ENCODE measurements at regions not wholly inside any gene's neighbourhood (a gene's known extent, or its start where the extent isn't known, plus 50 kb on each side); places are given as distances from the start of the nearest gene placed in this dataset.
A peak's percentile ranks its signal among the peaks of the same experiment; 100 is the strongest.
"Not testable (repeated sequence)": the region's sequence is repeated elsewhere in the genome, so short reads cannot be mapped to it uniquely, and the experiment has no call there.

DNA sequence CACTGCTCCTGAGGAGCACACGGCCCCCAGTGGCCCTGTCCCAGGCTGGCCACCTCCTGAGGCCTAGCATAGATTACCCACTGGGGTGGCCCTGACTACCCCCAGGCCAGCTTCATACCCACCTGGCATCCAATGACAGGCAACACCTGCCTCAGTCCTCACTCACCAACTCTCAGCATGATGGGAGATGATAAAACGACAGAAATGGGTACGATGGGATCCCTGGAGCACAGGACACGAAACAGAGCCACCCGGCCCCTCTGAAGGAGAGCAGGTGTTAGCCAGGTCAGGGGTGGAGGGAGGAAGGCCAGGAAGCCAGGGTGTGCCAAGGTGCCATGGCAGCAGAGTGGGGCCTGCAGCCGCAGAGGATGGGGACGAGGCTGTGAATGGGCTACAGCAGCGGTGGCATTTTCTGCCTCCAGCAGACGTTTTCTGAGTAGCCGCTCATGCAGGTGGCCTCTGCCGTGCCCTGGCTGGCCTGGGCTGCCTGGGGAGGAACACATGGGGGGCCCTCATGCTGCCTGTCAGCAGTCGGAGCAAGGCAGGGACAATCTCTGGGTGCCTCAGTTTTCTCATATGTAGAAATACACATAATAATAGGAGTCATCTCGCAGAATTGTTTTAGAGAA lies 50.2 kb upstream of the FGF3 start:
- intact Hi-C loops (cut with DNase I) = no loop called here
- DNase-seq (ENCODE audit: low spot score) = peak; percentile 57

DNA sequence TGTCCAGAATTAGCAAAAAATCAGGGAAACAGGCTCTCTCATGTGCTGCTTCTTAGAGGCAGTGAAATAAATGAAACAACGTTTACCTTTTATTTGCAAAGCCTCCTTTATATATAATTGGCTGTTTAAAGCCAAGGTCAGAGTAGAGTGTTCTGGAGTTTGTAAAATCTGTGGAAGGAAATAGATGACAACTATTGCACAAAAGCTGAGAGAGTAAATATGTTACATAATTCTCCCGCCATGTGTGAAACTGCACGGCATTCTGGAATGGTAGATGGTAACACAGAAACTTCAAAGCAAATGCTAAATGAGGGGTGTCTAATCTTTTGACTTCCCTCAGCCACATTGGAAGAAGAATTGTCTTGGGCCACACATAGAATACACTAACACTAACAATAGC lies 51.5 kb upstream of the FGF3 start:
- intact Hi-C loops (cut with DNase I) = no loop called here
- no peak for DNase-seq (ENCODE audit: low spot score)

DNA sequence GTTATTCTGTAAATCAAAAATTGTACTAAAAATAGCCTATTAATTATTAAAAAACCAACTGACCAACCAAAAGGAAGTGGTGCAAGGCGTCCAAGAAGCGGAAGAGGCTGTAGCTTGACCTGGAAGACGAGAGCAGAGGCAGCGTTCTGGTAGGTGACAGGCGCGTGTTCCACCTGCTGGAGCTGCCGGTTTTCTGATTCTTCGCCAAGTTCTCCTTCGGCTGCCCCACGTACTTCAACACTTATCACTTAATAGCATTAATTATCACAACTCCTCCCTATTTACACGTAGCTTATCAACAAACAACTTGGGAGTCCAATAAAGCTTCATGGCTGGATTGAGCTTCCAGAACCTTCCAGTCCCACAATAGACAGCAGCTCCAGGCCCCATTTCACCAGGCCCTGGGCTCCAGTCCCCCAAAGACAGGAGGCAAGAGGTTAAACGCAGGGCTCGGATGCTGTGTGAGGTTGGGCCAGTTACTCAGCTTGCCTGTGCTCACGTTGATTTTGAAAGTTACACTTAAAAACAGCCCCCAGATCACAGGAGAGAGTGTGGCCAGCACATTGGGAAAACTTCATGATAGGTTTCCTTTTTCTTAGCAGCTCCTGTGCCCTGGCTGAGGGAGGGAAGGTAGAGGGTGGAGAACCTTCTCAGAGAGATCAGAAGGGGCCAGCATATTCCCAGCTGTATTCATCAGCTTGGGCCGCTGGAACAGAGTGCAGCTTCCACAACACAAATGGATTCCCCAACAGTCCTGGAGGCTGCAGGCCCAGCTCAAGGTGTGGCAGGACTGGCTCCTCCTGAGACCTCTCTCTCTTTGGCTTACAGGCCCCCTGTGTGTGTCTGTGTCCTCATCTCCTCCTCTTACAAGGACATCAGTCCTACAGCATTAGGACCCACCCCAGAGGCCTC lies 54.2 kb upstream of the FGF3 start:
- intact Hi-C loops (cut with DNase I) = no loop called here
- peak; percentile 66 for DNase-seq (ENCODE audit: low spot score)

DNA sequence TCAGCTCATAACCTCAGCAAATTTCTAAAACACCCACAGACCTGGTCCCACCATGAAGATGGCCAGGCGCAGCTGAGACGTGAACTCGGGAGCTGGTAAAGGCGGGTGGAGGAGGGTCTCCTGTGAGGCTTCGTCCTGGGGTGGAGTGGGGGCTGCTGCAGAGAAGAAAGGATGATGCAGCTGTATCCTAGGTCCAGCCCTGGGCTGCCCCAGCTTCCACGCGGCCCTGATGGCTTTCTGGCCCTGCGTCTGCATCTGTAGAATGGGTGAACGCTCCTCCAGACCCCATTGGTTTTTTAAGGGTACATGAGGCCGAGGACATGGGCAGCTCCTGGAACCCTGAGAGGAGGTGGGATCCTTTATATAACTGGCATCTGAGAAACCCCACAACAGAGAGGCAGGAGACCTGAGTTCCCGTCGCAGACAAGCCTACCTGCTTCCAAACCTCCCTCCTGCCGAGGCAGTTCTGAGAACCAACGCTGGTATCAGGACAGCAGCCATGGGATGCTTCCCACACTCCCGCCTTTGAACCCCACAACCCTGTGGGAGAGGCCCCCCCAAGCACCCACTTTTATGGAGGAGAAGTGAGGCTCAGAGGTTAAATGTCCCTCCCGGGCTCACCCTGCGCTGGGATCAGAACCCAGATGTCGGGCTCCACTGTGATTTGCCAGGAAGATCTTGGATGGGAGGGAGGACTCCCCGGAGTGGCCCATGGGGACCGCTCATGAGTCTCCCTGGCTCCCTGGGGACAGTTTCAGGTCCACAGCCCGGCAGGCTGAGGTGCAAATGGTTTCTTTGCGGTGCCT lies 55.2 kb upstream of the FGF3 start:
- peak; percentile 36 for DNase-seq (ENCODE audit: low spot score)
- intact Hi-C loops (cut with DNase I) = no loop called here

DNA sequence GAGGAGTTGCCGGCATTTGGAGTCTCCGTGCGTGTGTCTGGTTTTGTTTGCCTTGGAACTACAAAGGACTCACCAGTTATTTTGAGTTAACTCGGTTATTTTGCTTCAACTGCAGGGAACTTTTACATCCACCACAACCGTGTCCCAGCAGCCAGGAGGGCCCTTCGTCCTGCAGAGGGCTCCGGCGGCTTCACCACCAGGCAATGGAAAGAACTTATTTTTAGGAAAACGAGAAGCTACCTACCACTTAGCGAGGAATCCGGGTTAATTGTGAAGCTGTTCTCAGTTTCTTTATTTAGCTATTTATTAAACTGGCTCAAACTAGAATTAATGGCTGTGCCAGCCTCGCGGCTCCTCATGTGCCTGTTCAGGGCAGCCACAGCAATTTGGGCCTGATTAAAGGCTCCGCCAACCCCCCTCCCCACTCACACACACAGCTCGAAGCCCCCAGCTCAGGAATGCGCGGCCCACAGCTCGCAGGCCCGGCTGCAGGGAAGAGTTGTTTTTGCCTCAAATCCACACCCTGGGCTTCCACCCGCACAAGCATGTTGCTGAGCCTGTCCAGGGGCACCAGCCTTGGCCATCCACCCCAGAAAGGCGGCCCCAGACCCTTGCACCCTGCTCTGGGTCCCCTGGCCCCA lies 55.9 kb upstream of the FGF3 start:
- intact Hi-C loops (cut with DNase I) = no loop called here
- DNase-seq (ENCODE audit: low spot score) = peak; percentile 43

DNA sequence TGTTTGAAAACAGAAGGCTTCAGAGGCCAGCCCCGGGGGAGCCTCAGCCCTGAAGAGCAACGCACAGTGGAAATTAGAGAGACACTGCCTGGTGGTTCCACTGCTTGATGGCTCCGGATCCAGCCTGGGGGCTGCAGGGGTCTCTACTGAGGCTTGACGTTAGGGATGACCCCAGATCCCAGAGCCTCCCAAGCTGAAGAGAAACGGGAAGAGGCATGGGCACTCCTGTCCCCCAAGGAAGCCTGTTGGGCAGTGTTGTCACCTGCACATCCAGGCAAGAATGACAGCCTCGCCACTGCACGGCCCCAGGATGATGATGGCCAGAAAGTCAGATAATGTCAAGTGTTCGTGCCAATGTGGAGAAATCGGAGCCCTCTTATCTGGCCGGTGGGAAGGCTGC lies 56.8 kb upstream of the FGF3 start:
- peak; percentile 41 for DNase-seq (ENCODE audit: low spot score)
- intact Hi-C loops (cut with DNase I) = no loop called here

DNA sequence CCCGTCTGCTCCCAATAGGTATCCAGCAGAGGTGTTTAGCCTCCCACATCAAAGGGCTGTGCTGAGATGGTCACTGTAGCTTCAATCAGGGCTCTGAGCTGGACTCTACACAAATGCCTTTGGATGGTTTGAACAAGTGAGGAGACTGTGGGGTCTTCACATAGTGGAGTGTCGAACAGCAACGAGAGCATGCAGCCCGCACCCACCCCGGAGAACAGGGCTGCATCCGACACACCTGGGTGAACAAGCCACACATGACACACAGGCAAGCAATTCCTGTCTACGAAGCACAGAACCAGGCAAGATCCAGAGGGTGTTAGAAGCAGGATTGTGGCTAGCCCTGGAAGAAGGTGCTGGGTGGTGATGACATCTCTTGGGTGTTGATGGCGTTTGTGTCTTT lies 58.0 kb upstream of the FGF3 start:
- intact Hi-C loops (cut with DNase I) = no loop called here
- DNase-seq (ENCODE audit: low spot score) = peak; percentile 47

DNA sequence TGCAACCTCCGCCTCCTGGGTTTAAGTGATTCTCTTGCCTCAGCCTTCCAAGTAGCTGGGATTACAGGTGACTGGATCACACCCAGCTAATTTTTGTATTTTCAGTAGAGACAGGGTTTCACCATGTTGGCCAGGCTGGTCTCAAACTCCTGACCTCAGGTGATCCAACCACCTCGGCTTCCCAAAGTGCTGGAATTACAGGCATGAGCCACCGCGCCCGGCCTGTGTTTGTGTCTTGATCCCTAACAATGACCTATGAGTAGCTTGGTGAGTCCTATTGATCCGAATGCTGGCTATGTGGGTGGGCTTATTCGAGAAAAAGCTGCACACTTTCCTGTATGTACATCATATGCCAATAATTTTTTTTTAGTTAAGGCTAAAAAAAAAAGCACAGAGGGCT lies 58.5 kb upstream of the FGF3 start:
- intact Hi-C loops (cut with DNase I) = not testable (repeated sequence)
- DNase-seq (ENCODE audit: low spot score) = peak; percentile 17

DNA sequence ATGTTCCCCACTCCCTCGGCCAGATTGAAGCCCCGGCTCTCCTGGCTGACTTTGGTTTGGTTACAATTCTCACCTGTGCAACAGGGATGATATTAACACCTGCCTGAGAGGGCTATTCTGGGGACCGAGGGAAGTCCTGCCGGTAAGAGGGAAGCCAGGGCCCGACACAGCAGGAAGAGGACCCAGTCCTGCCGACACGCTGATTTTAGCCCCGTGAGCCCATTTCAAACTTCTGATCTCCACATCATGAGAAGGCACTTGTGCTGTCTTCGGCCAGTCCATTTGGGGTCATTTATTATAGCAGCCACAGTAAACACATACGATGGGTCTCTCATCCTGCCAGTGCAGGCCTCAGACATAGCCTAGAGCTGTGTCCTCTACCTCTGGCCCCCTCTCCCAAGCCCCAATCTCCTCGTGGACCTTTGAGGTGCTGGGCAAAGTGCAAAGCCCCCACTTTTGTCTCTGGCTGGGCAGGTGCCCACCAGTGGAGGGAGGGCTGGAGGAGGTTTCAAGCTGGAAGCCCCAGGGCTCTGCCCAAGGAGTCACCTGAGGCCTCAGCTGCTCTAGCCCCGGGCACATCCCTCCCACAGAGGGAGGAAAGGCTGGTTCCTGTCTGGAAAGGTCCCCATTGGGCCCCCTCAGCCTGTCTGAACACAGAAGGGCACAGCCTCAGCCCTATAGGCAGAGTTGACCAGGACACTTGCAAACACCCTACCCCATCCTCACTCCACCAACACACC lies 59.1 kb upstream of the FGF3 start:
- DNase-seq (ENCODE audit: low spot score) = peak; percentile 63
- intact Hi-C loops (cut with DNase I) = no loop called here

DNA sequence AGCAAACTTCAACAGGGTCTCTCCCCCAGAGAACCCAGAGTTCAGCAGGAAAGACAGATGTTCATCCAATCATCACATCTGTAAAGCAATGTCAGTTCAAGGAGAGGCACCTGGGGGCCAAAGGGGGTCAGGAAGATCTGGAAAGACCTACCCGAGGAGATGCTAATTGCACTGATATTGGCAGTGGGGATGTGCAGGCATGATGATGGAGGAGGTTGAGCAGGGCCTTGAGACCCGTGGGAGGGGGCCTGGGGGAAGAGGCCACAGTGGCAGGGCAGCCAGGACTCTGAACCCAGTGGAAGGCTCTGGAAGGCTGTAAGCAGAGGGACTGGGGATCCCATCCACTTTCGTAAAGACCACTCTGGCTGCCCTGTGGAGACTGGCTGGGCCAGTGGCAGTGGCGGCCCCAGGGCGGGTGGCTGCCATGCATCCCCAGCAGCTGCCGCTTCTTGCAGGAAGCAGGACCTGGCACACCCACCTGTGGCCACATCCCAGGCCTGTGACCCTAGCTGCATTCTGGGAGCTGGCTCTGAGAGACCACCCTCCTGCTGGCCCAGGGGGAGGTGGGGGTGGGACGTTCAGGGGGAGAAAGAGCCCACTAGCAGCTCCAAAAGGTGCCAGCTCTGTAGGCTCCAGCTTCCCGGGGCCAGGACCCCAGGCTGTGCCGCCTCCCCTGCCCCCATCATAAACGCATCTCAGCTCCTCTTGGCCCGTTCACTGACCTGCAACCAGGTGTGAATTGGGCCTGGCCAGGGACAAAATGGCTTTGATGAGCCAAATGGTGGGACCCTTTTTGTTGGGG lies 59.9 kb upstream of the FGF3 start:
- DNase-seq (ENCODE audit: low spot score) = peak; percentile 46

DNA sequence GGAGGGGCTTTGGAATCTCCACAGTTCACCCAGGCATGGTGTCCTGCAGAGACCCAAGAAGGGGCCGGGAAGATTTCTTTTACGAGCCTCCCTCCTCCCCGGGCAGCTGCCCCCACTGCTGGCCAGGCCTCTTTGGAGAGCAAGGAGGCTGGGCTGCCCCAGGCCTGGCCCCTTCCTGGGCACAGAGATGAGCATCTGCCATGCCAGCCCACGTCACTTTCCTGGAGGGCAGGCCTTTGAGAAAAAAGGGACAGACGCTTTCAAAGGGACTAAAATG lies 60.5 kb upstream of the FGF3 start:
- peak; percentile 29 for DNase-seq (ENCODE audit: low spot score)
- intact Hi-C loops (cut with DNase I) = no loop called here

More for the DNA sequence above, 59.9 kb upstream of the FGF3 start:
- intact Hi-C loops (cut with DNase I) = no loop called here

DNA sequence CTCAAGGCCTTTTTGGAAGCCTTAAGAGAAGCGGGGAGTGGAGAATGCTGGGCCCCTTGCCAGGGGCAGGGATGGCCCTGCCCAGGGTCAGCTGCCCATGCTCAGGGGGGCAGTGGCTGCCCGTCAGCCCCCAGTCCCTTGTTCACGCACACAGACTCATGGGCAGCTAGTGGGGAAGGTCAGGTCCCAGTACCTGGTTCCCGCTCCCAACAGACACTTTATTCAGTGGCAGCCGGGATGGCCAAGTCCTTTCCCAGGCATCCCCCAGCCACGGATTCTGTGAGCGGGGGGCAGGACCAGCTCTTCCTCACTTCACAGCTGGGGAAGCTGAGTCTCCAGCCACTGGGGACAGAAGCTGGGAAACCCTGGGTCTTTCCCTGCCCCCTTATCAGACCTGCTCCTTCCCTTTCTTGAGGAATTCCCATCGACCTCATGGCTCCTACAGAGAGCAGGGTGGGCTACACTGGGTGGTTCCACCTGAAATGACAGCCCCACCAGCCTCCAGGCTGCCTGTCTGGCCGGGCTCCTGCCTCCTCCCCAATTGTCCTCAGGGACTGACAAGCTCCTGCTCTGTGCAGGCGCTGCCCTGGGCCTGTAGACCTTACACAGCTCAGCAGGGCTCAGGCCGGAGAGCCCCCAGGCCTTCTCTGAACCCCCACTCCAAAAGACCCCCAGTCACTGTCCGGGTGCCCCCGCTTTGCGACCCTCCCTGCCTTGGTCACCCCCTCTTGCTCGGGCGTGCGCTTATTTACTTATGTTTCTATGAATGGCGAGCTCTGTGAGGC lies 61.0 kb upstream of the FGF3 start:
- peak; percentile 44 for DNase-seq (ENCODE audit: low spot score)
- intact Hi-C loops (cut with DNase I) = no loop called here

DNA sequence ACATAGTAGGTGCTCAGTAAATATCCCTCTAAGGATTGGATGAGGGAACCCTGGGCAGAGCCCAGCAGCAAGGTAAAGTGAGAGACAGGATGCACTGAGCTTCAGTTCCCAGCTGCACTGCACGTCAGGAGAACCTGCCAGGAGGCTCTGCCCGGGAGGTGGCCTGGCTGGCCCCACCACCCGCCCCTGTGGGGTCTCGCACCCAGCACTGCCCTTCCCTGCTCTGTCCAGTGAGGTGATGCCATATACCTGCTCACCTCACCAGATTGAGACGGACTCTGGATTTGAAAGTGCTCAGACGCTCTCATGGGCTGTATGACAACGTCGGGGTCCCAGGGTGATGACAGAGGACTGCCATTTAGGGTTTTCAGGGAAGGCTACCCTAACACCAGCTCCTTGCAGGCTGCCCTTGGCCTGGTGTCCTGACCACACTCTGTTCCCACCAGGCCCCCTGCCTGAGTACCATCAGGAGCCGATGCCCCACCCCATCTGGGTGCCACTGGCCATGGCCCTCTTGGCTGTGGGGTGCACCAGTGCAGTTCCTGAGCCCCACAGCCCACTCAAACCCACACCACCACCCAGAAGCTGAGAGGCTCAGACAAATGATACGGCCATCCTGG lies 61.7 kb upstream of the FGF3 start:
- peak; percentile 62 for DNase-seq (ENCODE audit: low spot score)
- intact Hi-C loops (cut with DNase I) = no loop called here

DNA sequence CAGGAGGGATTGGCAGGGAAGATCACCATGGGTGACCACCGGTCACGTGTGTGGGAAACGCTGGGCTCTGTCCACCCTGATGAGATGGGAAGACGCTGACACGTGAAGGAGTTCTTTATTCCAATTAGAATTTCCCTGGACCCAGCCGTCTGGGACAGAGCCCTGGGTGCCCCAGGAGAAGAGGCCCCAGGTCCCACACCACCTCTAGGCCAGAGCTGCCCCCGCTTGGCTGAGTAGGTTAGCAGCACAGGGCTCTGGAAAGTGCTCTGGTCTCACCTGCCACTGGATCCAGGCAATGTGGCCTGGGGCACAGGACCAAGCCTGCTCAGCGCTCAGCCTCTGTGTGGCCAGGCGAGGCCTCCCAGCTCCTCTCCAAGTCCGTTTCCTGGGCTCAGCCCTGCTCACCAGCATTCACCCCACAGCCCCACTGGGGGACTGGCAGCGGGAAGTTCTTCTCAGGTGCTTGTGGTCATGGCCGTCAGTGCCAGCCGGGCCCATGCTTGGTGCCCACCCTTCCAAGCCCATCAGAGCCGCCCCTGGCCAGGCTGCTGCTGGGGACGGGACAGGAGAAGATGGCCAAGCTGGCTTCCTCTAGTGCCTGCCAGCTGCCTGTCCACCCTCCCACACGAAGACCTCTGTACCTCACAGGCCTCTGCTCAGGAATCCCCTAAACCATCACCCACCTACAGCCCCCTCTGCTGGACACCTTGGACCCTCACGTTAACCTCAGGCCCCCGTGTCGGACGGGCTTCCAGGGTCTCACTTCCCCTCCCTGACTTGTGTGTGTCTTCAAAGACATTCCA lies 62.5 kb upstream of the FGF3 start:
- no peak for DNase-seq (ENCODE audit: low spot score)

DNA sequence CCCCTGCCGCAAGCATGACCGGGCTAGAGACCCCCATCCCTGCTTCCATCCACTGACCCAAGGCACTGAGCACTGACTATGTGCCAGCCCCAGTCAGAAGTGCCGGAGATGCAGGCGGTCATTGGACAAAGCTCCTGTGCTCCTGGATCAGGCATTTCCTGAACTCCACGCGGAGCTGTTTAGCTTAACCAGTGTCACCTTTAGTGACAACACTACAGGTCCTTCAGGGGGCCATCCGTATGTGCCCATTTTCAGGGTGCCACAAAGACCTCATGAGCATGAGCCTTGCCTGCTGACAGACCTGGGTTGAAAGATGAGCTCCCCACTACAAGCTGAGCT lies 63.0 kb upstream of the FGF3 start:
- no peak for DNase-seq (ENCODE audit: low spot score)
- intact Hi-C loops (cut with DNase I) = no loop called here

More for the DNA sequence above, 62.5 kb upstream of the FGF3 start:
- intact Hi-C loops (cut with DNase I) = no loop called here

DNA sequence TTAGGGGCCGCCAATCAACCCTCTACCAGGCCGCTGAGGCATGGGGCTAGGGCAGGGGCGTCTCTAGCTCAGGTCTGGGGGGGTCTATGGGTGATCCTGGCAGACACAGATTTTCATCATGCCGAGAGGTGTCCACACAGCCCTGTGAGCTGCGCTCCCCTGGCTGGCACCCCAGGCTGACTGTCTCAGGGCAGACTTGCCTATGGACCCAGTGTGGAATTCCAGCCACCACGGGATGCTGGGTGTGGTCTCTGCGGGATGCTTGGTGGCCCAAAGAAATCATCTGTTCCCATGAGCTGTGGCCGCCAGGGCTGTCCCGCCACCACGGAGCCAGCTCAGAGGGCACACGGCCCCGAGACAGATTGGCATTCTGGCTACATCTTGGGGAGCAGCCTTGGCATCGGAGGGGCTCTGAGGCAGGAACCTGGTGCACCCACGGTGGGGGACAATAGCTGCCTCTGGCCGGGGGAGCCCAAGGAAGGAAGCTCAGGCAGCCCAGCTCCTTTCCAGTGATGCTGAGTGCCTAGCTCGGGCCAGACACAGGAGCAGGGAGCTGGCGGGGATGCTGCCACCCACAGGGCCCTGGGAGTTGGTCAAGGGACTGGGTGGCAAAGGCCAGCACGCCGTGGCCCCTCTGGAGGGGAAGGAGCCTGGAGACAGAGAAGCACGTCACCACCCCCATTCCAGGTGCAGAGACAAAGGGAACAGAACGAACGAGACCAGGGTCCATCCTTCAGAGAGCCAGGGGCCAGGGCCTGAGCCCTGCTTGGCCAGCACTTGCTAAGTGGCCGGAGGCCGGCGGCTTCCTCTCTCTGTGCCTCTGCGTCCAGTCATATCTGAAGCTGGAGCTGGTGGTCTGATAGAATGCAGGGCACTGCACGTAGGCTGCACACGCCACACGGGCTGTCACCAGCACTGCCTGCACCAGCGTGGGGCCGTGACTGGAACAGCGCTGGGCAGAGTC lies 64.4 kb upstream of the FGF3 start:
- intact Hi-C loops (cut with DNase I) = no loop called here
- no peak for DNase-seq (ENCODE audit: low spot score)

Data from cardiac septum (tissue), 1 donor.